K562 (cell line): ENCODE measurements at regions not wholly inside any gene's neighbourhood (a gene's known extent, or its start where the extent isn't known, plus 50 kb on each side); places are given as distances from the start of the nearest gene placed in this dataset.

ENCODE experiments used
- ATAC-seq: fragments of 200-7000 bp; cut with Tn5 transposase; 3 replicates; pipeline ENCODE4 v1.9.1; 2020; ENCODE audit warnings: moderate library complexity
- BruUV-seq: library from RNA; stranded (reverse); fragments of 400-500 nt; replicated peaks from 2 replicates; lab custom pipeline; 2021; lab: Mats Ljungman, UMichigan
- CTCF ChIA-PET: fragments of 300-600 bp; formaldehyde crosslinking; extraction: SDS; loops from one replicate; lab custom pipeline; 2021; ENCODE audit warnings: low intra/inter-chr PET ratio; lab: Yijun Ruan, JAX
- POLR2A ChIA-PET: fragments of 300-600, 350-650 bp; sonication (Branson Sonifier 250); formaldehyde crosslinking; extraction: SDS; loops from one replicate; lab custom pipeline; 2021; ENCODE audit warnings: antibody characterized with exemption, inconsistent platforms; lab: Yijun Ruan, JAX
- DNase-seq, 4 experiments: peaks; one replicate each; pipeline versions ENCODE4 v3.0.0 to v3.0.0-alpha.2; 2011 to 2018; ENCODE audit warnings: low spot score in 3 of 4, mixed read lengths in 3 of 4; ENCODE audit errors: extremely low read depth in 1 of 4
- FAIRE-seq: peaks from 2 replicates; lab custom pipeline; 2011; peaks lifted over from hg19 to GRCh38; lab: Jason Lieb, UNC
- H2AFZ ChIP-seq: 2 replicates; pipeline ENCODE4 v1.6.0; 2011; ENCODE audit warnings: low read depth, low read length, control low read depth, inconsistent platforms
- H3K27ac ChIP-seq: fragments of 200-600 bp; 3 replicates; pipeline ENCODE4 v1.8.0; 2011; ENCODE audit warnings: low read depth, mild to moderate bottlenecking, control low read depth, inconsistent platforms, low read length, moderate library complexity, mixed read lengths; ENCODE audit errors: extremely low read depth
- H3K27me3 ChIP-seq, 2 experiments: fragments of 300-600 bp in 1 of 2; 2 replicates in 1 of 2; 3 replicates in 1 of 2; pipeline versions ENCODE4 v1.6.0 to v1.8.0; 2011; ENCODE audit warnings: inconsistent platforms in 2 of 2, low read length in 2 of 2, mild to moderate bottlenecking in 1 of 2, mixed read lengths in 1 of 2, moderate library complexity in 1 of 2; ENCODE audit not compliant: control insufficient read depth in 2 of 2, insufficient read depth in 2 of 2
- H3K36me3 ChIP-seq: fragments of 300-600 bp; 3 replicates; pipeline ENCODE4 v1.8.0; 2011; ENCODE audit warnings: mild to moderate bottlenecking, low read length, inconsistent platforms; ENCODE audit not compliant: control insufficient read depth, insufficient read depth
- H3K4me1 ChIP-seq, 2 experiments: fragments of 200-600 bp in 1 of 2; replicated peaks in 1 of 2; 2 replicates in 1 of 2; 3 replicates in 1 of 2; pipeline versions ENCODE4 v1.5.1 to v1.8.0; 2011; ENCODE audit warnings: inconsistent platforms in 2 of 2, low read length in 2 of 2, mild to moderate bottlenecking in 1 of 2, mixed read lengths in 1 of 2, moderate library complexity in 1 of 2; ENCODE audit not compliant: control insufficient read depth in 2 of 2, insufficient read depth in 2 of 2
- H3K4me2 ChIP-seq: 2 replicates; pipeline ENCODE4 v1.6.1; 2011; ENCODE audit warnings: low read length, control low read depth, inconsistent platforms, mixed read lengths; ENCODE audit not compliant: insufficient read depth
- H3K4me3 ChIP-seq: fragments of 200-600 bp; sonication (generic), shearing (Covaris generic); 2 replicates; pipeline ENCODE4 v1.5.1; 2016; ENCODE audit warnings: control low read depth, inconsistent platforms
- H3K79me2 ChIP-seq: fragments of 200-600 bp; 3 replicates; pipeline ENCODE4 v1.8.0; 2011; ENCODE audit warnings: low read length, inconsistent platforms; ENCODE audit not compliant: control insufficient read depth, insufficient read depth
- H3K9ac ChIP-seq, 2 experiments: 2 replicates each; pipeline versions ENCODE4 v1.6.0 to v1.6.1; 2011; ENCODE audit warnings: low read depth in 2 of 2, low read length in 2 of 2, control low read depth in 1 of 2, inconsistent platforms in 1 of 2, mild to moderate bottlenecking in 1 of 2, mixed read lengths in 1 of 2; ENCODE audit not compliant: insufficient read depth in 1 of 2
- H3K9me1 ChIP-seq: one replicate; pipeline ENCODE4 v1.6.0; 2011; ENCODE audit warnings: inconsistent platforms, mild to moderate bottlenecking, low read length, moderate library complexity; ENCODE audit not compliant: control insufficient read depth, insufficient read depth
- H3K9me3 ChIP-seq: replicated peaks from 2 replicates; pipeline ENCODE4 v1.5.1; 2011; ENCODE audit warnings: low read depth, low read length, inconsistent platforms; ENCODE audit not compliant: control insufficient read depth, insufficient read depth
- H4K20me1 ChIP-seq: replicated peaks from 2 replicates; pipeline ENCODE4 v1.6.1; 2011; ENCODE audit warnings: low read length, inconsistent platforms, mixed read lengths; ENCODE audit not compliant: control insufficient read depth, insufficient read depth
- CSDE1 ChIP-seq, 2 experiments: fragments of 450-650 bp; IDR thresholded peaks; 2 replicates each; pipeline ENCODE4 v1.6.1; 2016; ENCODE audit warnings: mild to moderate bottlenecking in 1 of 2
- CXXC5 ChIP-seq: fragments of 250-450 bp; sonication (Bioruptor Pico); IDR thresholded peaks from 2 replicates; pipeline ENCODE4 v1.8.0; 2022; ENCODE audit warnings: inconsistent platforms, mild to moderate bottlenecking, moderate library complexity
- EP300 ChIP-seq: IDR thresholded peaks from 2 replicates; pipeline ENCODE4 v1.6.1; 2012; ENCODE audit warnings: low read length, improper control_type of control experiment
- MLX ChIP-seq, 2 experiments: fragments of 450-650 bp in 1 of 2; sonication (generic) in 1 of 2; formaldehyde crosslinking; conservative IDR thresholded peaks; 2 replicates each; pipeline versions ENCODE4 v1.4.0 to v1.8.1; 2020 to 2022; ENCODE audit warnings: mild to moderate bottlenecking in 1 of 2, missing genetic modification reagents in 1 of 2
- SOX6 ChIP-seq: fragments of 450-650 bp; IDR thresholded peaks from 2 replicates; pipeline ENCODE4 v1.6.1; 2014; ENCODE audit warnings: mild to moderate bottlenecking
- WHSC1 ChIP-seq: IDR thresholded peaks from one replicate; pipeline ENCODE4 v1.6.1; 2012; ENCODE audit warnings: low read length, control low read depth, inconsistent platforms
- ZNF212 ChIP-seq: fragments of 450-650 bp; formaldehyde crosslinking; IDR thresholded peaks from 2 replicates; pipeline ENCODE4 v1.4.0; 2020; ENCODE audit warnings: mild to moderate bottlenecking
- ZNF311 ChIP-seq: fragments of 250-450 bp; sonication (Bioruptor Pico); IDR thresholded peaks from 2 replicates; pipeline ENCODE4 v1.4.0; 2020; ENCODE audit warnings: mild to moderate bottlenecking, moderate library complexity
- ZNF398 ChIP-seq: fragments of 250-450 bp; sonication (Bioruptor Pico); IDR thresholded peaks from 2 replicates; pipeline ENCODE4 v1.8.0; 2021; ENCODE audit warnings: moderate library complexity, mild to moderate bottlenecking, inconsistent platforms
- ZNF444 ChIP-seq: fragments of 250-450 bp; sonication (Bioruptor Pico); IDR thresholded peaks from 2 replicates; pipeline ENCODE4 v1.4.0; 2020; ENCODE audit warnings: mild to moderate bottlenecking, moderate library complexity
- ZNF609 ChIP-seq: sonication (generic); formaldehyde crosslinking; IDR thresholded peaks from 2 replicates; pipeline ENCODE4 v1.8.1; 2023; ENCODE audit warnings: missing genetic modification reagents, mild to moderate bottlenecking, borderline replicate concordance
- ZNF644 ChIP-seq: fragments of 200-800 bp; sonication (Bioruptor generic); IDR thresholded peaks from 2 replicates; pipeline ENCODE4 v1.6.1; 2016; ENCODE audit warnings: low read depth, missing genetic modification characterization, missing compliant biosample characterization
- WGBS: fragments of 100-300 bp; shearing (Covaris generic); methylation state at CpG from one replicate; pipeline ENCODE4 v1.1.6; 2016; ENCODE audit warnings: low coverage, mixed read lengths; ENCODE audit not compliant: insufficient coverage; ENCODE audit errors: missing lambda C conversion rate; 5-methylcytosine and 5-hydroxymethylcytosine counted together
- in situ Hi-C: fragments of 300-500 bp; cut with MboI; formaldehyde crosslinking; loops from 4 replicates; pipeline ENCODE4 v1.15.0; 2018; ENCODE audit warnings: inconsistent platforms, mixed read lengths
- intact Hi-C: fragments of 100-400 bp; cut with micrococcal nuclease; formaldehyde crosslinking; loops from 2 replicates; pipeline ENCODE4 v1.14.2; 2022

GRCh38 chr1:13927736-13928135 is 227.7 kb downstream of the PRDM2 start:
- Histone ChIP-seq H3K27me3 (peaks cover 3 to 4% of the 10 kb centered on the region in 2 experiments; a peak in 4 of 5 replicates), H3K79me2 (no peaks in the 10 kb centered on the region), H3K4me2 (no peak overlapping the region), H2AFZ (no peak overlapping the region), H3K4me1 (no peaks in the 10 kb centered on the region), H3K4me3 (no peak overlapping the region), H3K9ac (no peak overlapping the region), H3K36me3 (no peaks in the 10 kb centered on the region), H3K9me3 (no peaks in the 10 kb centered on the region), H3K27ac (no peak overlapping the region), H3K9me1 (no peaks in the 10 kb centered on the region), H4K20me1 (no peaks in the 10 kb centered on the region)
- intact Hi-C loops, result no loop called here
- no peak for ATAC-seq
- 0% methylated on average over 3 of the region's 3 CpGs for WGBS
- in situ Hi-C loops, result no loop called here
- FAIRE-seq, result no peak
- ChIA-PET POLR2A (no interaction called here), CTCF (no interaction called here)
- no peak for DNase-seq
- BruUV-seq, result no TSS peak
- no peak for TF ChIP-seq CXXC5
- TF ChIP-seq WHSC1, result no peak
- TF ChIP-seq SOX6, result no peak
- no peak for TF ChIP-seq ZNF444 (CRISPR knock-in tag)
- TF ChIP-seq ZNF644, result no peak
- TF ChIP-seq CSDE1 (IDR thresholded peaks at IDR 0.05), result no peak
- no peak for TF ChIP-seq ZNF398
- no peak for TF ChIP-seq MLX (CRISPR knock-in tag; conservative IDR thresholded peaks at IDR 0.05)
- TF ChIP-seq ZNF609 (CRISPR knock-in tag), result no peak
- no peak for TF ChIP-seq ZNF212
- TF ChIP-seq EP300, result no peak
- TF ChIP-seq ZNF311 (CRISPR knock-in tag), result no peak
